ENCODE measurements at regions not wholly inside any gene's neighbourhood (a gene's known extent, or its start where the extent isn't known, plus 50 kb on each side); places are given as distances from the start of the nearest gene placed in this dataset.

DNA sequence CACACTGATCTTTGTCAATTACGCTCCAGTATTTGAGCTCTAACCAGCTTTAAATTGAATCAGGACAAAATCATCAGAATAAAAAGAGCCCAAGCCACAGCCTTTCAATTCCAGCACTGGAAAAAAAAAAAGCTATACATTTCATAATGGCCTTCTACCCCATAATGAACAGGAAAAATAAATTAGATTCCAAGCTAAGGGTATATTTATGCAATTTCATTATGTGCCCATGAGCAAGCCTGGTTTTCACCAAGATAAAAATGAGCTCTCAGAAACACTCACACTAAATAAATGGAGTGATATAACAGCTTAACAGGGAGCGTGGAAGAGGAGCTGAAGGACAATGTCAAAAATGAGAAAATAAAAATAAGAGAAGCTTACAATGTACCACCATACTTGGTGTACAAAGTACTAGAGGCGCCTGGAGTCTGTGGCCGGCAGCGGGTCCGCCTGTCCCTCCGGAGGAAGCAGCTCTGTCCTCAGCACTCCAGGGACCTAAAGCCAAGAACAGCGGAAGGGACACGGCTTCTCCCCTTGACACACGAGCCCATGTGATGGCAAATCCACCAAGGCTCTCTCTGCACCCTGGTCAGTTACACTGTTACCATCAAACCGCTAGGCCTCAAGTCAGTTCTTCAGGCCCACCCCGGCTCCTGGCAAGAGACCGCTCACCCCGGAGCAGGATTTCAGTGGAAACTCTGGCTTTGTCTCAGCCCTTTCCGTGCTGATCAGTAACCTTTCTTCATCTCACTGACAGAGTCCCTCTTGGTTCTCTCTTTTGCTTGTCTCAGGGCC, 69.6 kb downstream of the RBFOX3 start:
- TF ChIP-seq NFIC (IDR thresholded peaks at IDR 0.05): no peak

GRCh38 chr17:79539944-79540705, 70.7 kb downstream of the RBFOX3 start:
- TF ChIP-seq USF1 (IDR thresholded peaks at IDR 0.05) (no peak), CREB1 (IDR thresholded peaks at IDR 0.05; ENCODE audit: low read depth) (no peak), ZBTB7A (IDR thresholded peaks at IDR 0.05; ENCODE audit: low read depth) (no peak), FOXM1 (IDR thresholded peaks at IDR 0.05; ENCODE audit: borderline replicate concordance, low read depth) (no peak), EP300 (IDR thresholded peaks at IDR 0.05; ENCODE audit: borderline replicate concordance) (no peak), TCF12 (IDR thresholded peaks at IDR 0.05; ENCODE audit: low read depth) (no peak), TEAD4 (IDR thresholded peaks at IDR 0.05) (no peak), TAF1 (IDR thresholded peaks at IDR 0.05; ENCODE audit: low read depth) (no peak), CEBPB (IDR thresholded peaks at IDR 0.05) (no peak), NFIC (IDR thresholded peaks at IDR 0.05) (no peak), RAD21 (IDR thresholded peaks at IDR 0.05; ENCODE audit: low read depth) (no peak), YY1 (IDR thresholded peaks at IDR 0.05; ENCODE audit: low read depth) (no peak), REST (IDR thresholded peaks at IDR 0.05; ENCODE audit: low read depth) (no peak), EGR1 (IDR thresholded peaks at IDR 0.05) (no peak)
- TF ChIP-seq, protein P1, sequence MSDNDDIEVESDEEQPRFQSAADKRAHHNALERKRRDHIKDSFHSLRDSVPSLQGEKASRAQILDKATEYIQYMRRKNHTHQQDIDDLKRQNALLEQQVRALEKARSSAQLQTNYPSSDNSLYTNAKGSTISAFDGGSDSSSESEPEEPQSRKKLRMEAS (IDR thresholded peaks at IDR 0.05): no peak

DNA sequence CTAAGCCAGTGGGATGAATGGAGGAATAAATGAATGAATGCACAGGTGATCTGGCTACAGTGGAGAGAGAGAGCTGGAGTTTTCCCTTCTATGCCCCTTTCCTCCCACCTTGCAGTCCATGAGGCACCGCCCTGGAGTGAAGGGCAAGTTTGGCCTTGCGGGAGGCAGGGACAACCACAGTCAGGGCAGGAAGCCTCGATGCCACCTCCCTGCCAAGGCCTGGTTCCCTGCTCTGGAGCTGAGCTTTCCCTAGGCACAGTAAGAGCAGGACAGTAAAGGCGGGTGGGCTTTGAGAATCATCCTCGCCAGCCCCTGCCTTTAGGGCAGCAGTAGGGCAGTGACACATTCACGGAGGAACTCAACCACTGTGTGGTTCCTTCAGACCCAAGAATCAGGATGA, 72.6 kb downstream of the RBFOX3 start:
- TF ChIP-seq USF1 (IDR thresholded peaks at IDR 0.05): no peak

DNA sequence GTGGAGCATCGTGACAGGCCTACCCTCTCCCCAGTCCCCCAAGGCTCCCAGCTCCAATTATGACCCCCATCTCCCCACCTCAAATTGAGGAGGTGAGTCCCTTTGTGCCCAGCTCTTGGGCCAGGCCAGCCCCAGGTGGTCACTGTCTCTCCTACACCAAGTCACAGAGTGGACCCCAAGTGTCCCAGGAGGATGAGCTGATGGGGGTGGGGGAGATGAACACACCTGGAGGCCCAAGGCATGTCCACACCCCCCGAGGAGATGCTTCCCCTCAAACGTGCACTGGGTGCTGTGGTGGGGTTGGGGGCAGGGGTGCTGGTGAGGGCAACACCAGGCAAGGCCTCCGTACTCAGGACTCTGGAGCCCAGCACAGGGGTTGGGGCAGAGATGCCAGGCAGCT, 73.2 kb downstream of the RBFOX3 start:
- TF ChIP-seq RAD21 (IDR thresholded peaks at IDR 0.05; ENCODE audit: low read depth) (no peak), CREB1 (IDR thresholded peaks at IDR 0.05; ENCODE audit: low read depth) (no peak), CEBPB (IDR thresholded peaks at IDR 0.05) (no peak), FOXM1 (IDR thresholded peaks at IDR 0.05; ENCODE audit: borderline replicate concordance, low read depth) (no peak), EP300 (IDR thresholded peaks at IDR 0.05; ENCODE audit: borderline replicate concordance) (no peak), TEAD4 (IDR thresholded peaks at IDR 0.05) (no peak), USF1 (IDR thresholded peaks at IDR 0.05) (no peak)

DNA sequence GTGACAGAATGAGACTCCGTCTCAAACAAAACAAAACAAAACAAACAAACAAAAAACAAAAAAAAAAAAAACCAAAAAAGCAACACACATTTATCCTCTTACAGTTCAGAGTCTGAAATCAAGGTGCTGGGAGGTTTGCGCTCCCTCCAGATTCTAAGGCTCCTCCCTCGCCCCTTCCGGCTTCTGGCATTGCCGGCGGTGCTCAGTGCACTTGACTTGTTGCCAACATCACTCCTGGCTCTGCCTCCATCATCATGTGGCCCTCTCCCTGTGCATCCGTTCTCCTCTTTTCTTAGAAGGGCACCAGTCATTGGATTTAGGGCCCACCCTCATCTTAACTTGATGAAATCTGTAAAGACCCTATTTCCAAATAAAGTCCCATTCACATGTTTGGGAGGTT, 73.8 kb downstream of the RBFOX3 start:
- TF ChIP-seq USF1 (IDR thresholded peaks at IDR 0.05) (no peak), EP300 (IDR thresholded peaks at IDR 0.05; ENCODE audit: borderline replicate concordance) (no peak), YY1 (IDR thresholded peaks at IDR 0.05; ENCODE audit: low read depth) (no peak), FOXM1 (IDR thresholded peaks at IDR 0.05; ENCODE audit: borderline replicate concordance, low read depth) (no peak), TCF12 (IDR thresholded peaks at IDR 0.05; ENCODE audit: low read depth) (no peak), TEAD4 (IDR thresholded peaks at IDR 0.05) (no peak), CEBPB (IDR thresholded peaks at IDR 0.05) (no peak), RAD21 (IDR thresholded peaks at IDR 0.05; ENCODE audit: low read depth) (no peak), NFIC (IDR thresholded peaks at IDR 0.05) (no peak), ZBTB7A (IDR thresholded peaks at IDR 0.05; ENCODE audit: low read depth) (no peak), REST (IDR thresholded peaks at IDR 0.05; ENCODE audit: low read depth) (no peak), CREB1 (IDR thresholded peaks at IDR 0.05; ENCODE audit: low read depth) (no peak), TAF1 (IDR thresholded peaks at IDR 0.05; ENCODE audit: low read depth) (no peak), EGR1 (IDR thresholded peaks at IDR 0.05) (no peak)
- TF ChIP-seq, protein P1 (IDR thresholded peaks at IDR 0.05): no peak
